ENCODE measurements at regions not wholly inside any gene's neighbourhood (a gene's known extent, or its start where the extent isn't known, plus 50 kb on each side); places are given as distances from the start of the nearest gene placed in this dataset.

DNA sequence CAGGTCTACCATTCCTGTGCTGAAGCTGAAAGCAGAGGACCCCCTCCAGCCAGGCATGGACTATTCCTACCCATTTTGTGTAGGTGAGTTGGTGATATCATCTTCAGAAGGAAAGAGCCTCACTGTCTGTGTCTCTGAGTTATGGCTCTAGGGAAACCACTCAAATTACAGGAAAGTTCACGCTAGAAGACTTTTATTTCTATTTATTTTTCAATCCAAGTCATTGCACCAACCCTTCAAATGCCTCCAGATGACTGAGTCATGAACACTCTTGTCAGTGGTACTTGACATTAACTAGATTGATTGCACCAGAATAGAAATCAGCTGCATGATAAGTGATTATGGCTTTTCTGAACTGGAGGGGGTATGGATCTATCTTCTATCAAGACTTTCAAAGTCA is 338.4 kb downstream of the MBD2 start:
- TF ChIP-seq, protein P1, sequence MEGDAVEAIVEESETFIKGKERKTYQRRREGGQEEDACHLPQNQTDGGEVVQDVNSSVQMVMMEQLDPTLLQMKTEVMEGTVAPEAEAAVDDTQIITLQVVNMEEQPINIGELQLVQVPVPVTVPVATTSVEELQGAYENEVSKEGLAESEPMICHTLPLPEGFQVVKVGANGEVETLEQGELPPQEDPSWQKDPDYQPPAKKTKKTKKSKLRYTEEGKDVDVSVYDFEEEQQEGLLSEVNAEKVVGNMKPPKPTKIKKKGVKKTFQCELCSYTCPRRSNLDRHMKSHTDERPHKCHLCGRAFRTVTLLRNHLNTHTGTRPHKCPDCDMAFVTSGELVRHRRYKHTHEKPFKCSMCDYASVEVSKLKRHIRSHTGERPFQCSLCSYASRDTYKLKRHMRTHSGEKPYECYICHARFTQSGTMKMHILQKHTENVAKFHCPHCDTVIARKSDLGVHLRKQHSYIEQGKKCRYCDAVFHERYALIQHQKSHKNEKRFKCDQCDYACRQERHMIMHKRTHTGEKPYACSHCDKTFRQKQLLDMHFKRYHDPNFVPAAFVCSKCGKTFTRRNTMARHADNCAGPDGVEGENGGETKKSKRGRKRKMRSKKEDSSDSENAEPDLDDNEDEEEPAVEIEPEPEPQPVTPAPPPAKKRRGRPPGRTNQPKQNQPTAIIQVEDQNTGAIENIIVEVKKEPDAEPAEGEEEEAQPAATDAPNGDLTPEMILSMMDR (IDR thresholded peaks at IDR 0.05): no peak
- TF ChIP-seq POLR2A (IDR thresholded peaks at IDR 0.05): no peak
